GM12892 (cell line): ENCODE measurements at regions not wholly inside any gene's neighbourhood (a gene's known extent, or its start where the extent isn't known, plus 50 kb on each side); places are given as distances from the start of the nearest gene placed in this dataset.

Source experiments
- POLR2A ChIP-seq: IDR thresholded peaks from 2 replicates; pipeline ENCODE4 v1.6.1; 2011; ENCODE audit warnings: low read depth, low read length, control low read depth
- POLR2AphosphoS5 ChIP-seq: IDR thresholded peaks from 2 replicates; pipeline ENCODE4 v1.6.1; 2011; ENCODE audit warnings: low read depth, low read length, control low read depth
- TAF1 ChIP-seq: IDR thresholded peaks from 2 replicates; pipeline ENCODE4 v1.6.1; 2011; ENCODE audit warnings: low read depth, mild to moderate bottlenecking, control low read depth, low read length, borderline replicate concordance

- TF ChIP-seq POLR2A: no peak
- no peak for TF ChIP-seq TAF1
- TF ChIP-seq POLR2AphosphoS5: no peak
Measured at GRCh38 chr2:7116511-7116910, 199.3 kb downstream of the RNF144A start.
